ENCODE measurements at regions not wholly inside any gene's neighbourhood (a gene's known extent, or its start where the extent isn't known, plus 50 kb on each side); places are given as distances from the start of the nearest gene placed in this dataset.

GRCh38 chr10:1882728-1883127 lies 145.4 kb upstream of the ADARB2 start:
- H3K4me3 Mint-ChIP-seq: no peak overlapping the region
- no peaks in the 10 kb centered on the region for H3K4me1 Mint-ChIP-seq
- TF ChIP-seq CTCF (IDR thresholded peaks at IDR 0.05; ENCODE audit: unreplicated experiment in 3 of 3): no peak
- no peak overlapping the region for H3K27ac Mint-ChIP-seq
- H3K36me3 Mint-ChIP-seq (ENCODE audit: low read depth): no peaks in the 10 kb centered on the region
- H3K9me3 Mint-ChIP-seq: peaks cover 8% of the 10 kb centered on the region
- no peaks in the 10 kb centered on the region for H3K27me3 Mint-ChIP-seq (ENCODE audit: low read depth)

DNA sequence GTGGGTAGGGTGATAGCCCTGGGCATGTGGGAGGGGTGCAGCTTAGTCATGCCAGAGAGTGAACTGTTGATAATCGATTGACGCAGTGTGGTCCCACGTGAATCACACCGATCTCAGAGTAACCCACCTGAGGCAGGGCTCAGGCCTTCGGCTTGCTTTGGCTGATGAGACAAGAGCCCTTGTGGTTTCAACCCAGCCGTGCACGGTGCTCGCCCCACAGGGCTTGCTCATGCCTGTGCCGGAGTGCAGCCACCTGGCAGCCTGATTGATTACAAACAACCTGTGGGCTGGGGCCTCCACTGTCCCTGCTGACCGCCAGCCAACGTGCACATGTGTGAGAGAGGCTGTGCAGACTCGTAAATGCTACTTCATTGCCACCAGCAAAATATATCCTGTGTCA lies 144.9 kb upstream of the ADARB2 start:
- no peak for TF ChIP-seq CTCF (IDR thresholded peaks at IDR 0.05; ENCODE audit: unreplicated experiment in 3 of 3)
- H3K27me3 Mint-ChIP-seq (ENCODE audit: low read depth): no peaks in the 10 kb centered on the region
- peaks cover 8% of the 10 kb centered on the region for H3K9me3 Mint-ChIP-seq
- H3K4me1 Mint-ChIP-seq: no peaks in the 10 kb centered on the region
- H3K4me3 Mint-ChIP-seq: no peak overlapping the region
- no peaks in the 10 kb centered on the region for H3K36me3 Mint-ChIP-seq (ENCODE audit: low read depth)
- no peak overlapping the region for H3K27ac Mint-ChIP-seq

DNA sequence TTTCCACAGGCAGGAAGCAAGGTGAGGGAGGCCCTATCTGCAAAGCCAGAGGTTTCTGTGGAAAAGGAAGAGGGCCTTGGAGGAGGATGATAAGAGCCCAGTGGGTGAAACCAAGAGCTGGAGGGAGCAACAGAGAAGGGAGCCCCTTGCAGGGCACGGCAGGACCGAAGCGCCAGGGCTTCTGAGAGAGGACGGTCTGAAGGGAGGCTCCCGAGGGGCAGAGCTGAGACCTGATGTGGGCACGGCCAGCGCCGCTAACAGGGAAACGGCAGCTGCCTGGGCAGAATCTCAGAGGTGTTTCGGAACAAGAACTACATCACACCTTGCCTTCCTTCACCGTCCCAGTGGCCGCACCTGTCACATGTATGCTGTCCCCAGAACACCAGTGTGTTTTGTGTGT lies 144.3 kb upstream of the ADARB2 start:
- Mint-ChIP-seq H3K36me3 (ENCODE audit: low read depth) (no peaks in the 10 kb centered on the region), H3K27me3 (ENCODE audit: low read depth) (no peaks in the 10 kb centered on the region), H3K4me3 (no peak overlapping the region), H3K9me3 (peaks cover 6% of the 10 kb centered on the region), H3K4me1 (no peaks in the 10 kb centered on the region), H3K27ac (no peak overlapping the region)
- no peak for TF ChIP-seq CTCF (IDR thresholded peaks at IDR 0.05; ENCODE audit: unreplicated experiment in 3 of 3)

GRCh38 chr10:1874533-1874932 lies 137.2 kb upstream of the ADARB2 start:
- Mint-ChIP-seq H3K36me3 (ENCODE audit: low read depth) (no peaks in the 10 kb centered on the region), H3K4me1 (no peaks in the 10 kb centered on the region), H3K9me3 (peaks cover 10% of the 10 kb centered on the region), H3K27me3 (ENCODE audit: low read depth) (peaks cover 6% of the 10 kb centered on the region), H3K4me3 (no peak overlapping the region), H3K27ac (no peak overlapping the region)
- TF ChIP-seq CTCF (IDR thresholded peaks at IDR 0.05; ENCODE audit: unreplicated experiment in 3 of 3): no peak

GRCh38 chr10:1873661-1874315 lies 136.5 kb upstream of the ADARB2 start:
- TF ChIP-seq CTCF (IDR thresholded peaks at IDR 0.05; ENCODE audit: unreplicated experiment in 3 of 3): no peak
- H3K36me3 Mint-ChIP-seq (ENCODE audit: low read depth): no peaks in the 10 kb centered on the region
- no peaks in the 10 kb centered on the region for H3K4me1 Mint-ChIP-seq
- H3K9me3 Mint-ChIP-seq: peaks cover 10% of the 10 kb centered on the region
- H3K27me3 Mint-ChIP-seq (ENCODE audit: low read depth): peaks cover 10% of the 10 kb centered on the region
- no peak overlapping the region for H3K27ac Mint-ChIP-seq
- H3K4me3 Mint-ChIP-seq: no peak overlapping the region

- Mint-ChIP-seq H3K27ac (no peak overlapping the region), H3K27me3 (ENCODE audit: low read depth) (peaks cover 14% of the 10 kb centered on the region), H3K4me3 (no peak overlapping the region), H3K4me1 (no peaks in the 10 kb centered on the region), H3K9me3 (peaks cover 10% of the 10 kb centered on the region), H3K36me3 (ENCODE audit: low read depth) (no peaks in the 10 kb centered on the region)
- no peak for TF ChIP-seq CTCF (IDR thresholded peaks at IDR 0.05; ENCODE audit: unreplicated experiment in 3 of 3)
Observed at GRCh38 chr10:1872151-1872726, 134.9 kb upstream of the ADARB2 start.

Data from nephron (organoid).